ENCODE measurements at regions not wholly inside any gene's neighbourhood (a gene's known extent, or its start where the extent isn't known, plus 50 kb on each side); places are given as distances from the start of the nearest gene placed in this dataset.

DNA sequence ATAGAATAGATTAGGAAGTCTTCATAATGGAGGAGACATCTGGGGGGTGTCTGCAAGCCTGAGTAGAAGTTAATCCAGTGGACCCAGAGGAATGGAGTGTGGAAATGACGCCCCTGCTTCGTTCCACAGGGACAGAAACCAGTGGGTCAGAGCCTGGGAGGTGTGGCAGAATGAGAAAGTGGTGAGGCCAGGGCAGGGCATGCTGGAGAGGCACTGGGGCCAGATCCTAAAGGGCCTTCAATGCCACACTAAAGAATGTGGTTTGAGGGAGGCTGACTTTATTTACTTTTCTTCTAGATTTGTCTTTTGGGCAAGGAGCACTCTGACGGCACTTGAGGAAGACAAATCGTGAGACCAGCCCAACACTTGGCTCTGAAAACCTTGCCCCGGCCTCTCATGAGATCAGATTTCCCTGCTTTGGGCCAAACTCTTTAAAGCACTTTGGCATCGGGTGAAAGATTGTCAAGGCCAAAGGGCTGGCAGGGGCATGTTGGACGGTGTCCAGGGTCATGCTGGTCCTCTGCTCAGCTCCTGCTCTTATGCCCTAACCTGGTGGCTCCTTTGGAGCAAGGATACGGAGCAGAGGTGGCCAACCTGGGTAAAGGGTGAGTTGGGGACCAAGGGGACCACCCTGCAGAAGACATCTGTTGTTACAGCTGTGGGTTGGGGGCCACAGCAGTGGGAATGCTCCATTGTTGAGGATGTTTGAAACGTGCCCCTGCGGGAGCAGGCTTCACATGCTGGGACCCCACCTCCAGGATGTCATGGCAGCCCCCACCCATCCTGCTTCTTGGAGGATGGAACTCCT is 157.0 kb upstream of the ZMIZ1 start:
- no peak for DNase-seq
- H3K36me3 ChIP-seq (ENCODE audit: control insufficient read depth in 4 of 4, insufficient read depth in 4 of 4, low read length in 4 of 4), result no peaks in the 10 kb centered on the region
- H3K4me1 ChIP-seq (ENCODE audit: control insufficient read depth in 5 of 5, insufficient read depth in 5 of 5, low read length in 5 of 5), result peaks cover 0 to 18% (median 0%) of the 10 kb centered on the region in 5 donors
- H3K27ac ChIP-seq (ENCODE audit: low read depth in 1 of 2, low read length in 1 of 2), result no peak overlapping the region
- no peak overlapping the region for H3K4me3 ChIP-seq
- ATAC-seq (ENCODE audit: insufficient read depth, low FRiP score), result no peak
- no peaks in the 10 kb centered on the region for H3K9me3 ChIP-seq (ENCODE audit: control insufficient read depth in 4 of 4, insufficient read depth in 3 of 4, low read length in 3 of 4)
- WGBS, 2 donors, result 64 to 87% methylated on average over 10 of the region's 10 CpGs
- no peak overlapping the region for H3K9ac ChIP-seq (ENCODE audit: insufficient read depth in 1 of 2, low read length in 2 of 2)
- no peak for TF ChIP-seq CTCF (IDR thresholded peaks at IDR 0.05; ENCODE audit: control extremely low read depth, extremely low read depth)
- H3K27me3 ChIP-seq (ENCODE audit: control insufficient read depth in 3 of 3, insufficient read depth in 3 of 3, low read length in 2 of 3), result no peaks in the 10 kb centered on the region

DNA sequence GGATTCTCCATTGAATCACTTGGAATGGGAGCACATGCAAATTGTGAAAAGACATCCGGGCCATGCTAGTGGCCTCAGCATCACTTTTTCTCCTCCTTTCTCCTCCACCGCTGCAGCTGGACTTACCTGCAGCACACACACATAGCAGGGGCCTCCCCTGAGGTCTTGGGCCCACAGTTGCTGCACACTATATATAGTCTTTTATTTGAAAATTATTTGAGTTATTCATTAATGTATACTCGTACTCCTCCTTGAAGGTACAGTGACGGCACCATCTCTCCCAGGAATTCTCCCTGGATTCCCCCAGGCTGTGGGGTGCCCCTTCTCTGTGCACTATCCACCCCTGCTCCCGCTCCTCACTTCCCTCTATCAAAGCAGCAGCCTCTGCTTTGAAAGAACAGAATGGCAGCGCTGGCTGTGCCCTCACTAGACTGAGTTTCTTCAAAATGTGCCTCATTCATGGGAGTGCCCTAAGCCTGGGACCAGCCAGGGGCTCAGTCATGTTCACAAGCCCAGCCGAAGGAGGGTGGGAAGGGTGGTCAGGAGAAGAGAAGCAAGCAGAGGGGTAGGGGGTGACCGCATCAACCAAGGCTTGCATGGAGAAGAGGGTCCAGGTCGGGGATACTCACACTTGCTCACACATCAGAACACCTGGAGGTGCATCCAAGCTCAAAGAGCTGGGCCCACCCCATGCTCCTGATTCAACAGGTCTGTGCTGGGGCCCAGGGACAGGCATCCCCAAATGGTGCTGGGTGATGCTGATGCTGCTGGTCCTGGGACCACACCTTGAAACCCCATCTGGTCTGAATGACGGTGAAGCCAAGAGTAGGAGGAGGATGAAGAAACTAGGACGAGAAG is 156.2 kb upstream of the ZMIZ1 start:
- Histone ChIP-seq H3K27ac (ENCODE audit: low read depth in 1 of 2, low read length in 1 of 2) (no peak overlapping the region), H3K9me3 (ENCODE audit: control insufficient read depth in 4 of 4, insufficient read depth in 3 of 4, low read length in 3 of 4) (no peaks in the 10 kb centered on the region), H3K9ac (ENCODE audit: insufficient read depth in 1 of 2, low read length in 2 of 2) (no peak overlapping the region), H3K27me3 (ENCODE audit: control insufficient read depth in 3 of 3, insufficient read depth in 3 of 3, low read length in 2 of 3) (no peaks in the 10 kb centered on the region), H3K36me3 (ENCODE audit: control insufficient read depth in 4 of 4, insufficient read depth in 4 of 4, low read length in 4 of 4) (no peaks in the 10 kb centered on the region), H3K4me1 (ENCODE audit: control insufficient read depth in 5 of 5, insufficient read depth in 5 of 5, low read length in 5 of 5) (peaks cover 0 to 18% (median 0%) of the 10 kb centered on the region in 5 donors), H3K4me3 (no peak overlapping the region)
- ATAC-seq (ENCODE audit: insufficient read depth, low FRiP score) (no peak), DNase-seq (no peak)
- no peak for TF ChIP-seq CTCF (IDR thresholded peaks at IDR 0.05; ENCODE audit: control extremely low read depth, extremely low read depth)
- WGBS, 2 donors, result 85 to 87% methylated on average over 11 of the region's 11 CpGs

DNA sequence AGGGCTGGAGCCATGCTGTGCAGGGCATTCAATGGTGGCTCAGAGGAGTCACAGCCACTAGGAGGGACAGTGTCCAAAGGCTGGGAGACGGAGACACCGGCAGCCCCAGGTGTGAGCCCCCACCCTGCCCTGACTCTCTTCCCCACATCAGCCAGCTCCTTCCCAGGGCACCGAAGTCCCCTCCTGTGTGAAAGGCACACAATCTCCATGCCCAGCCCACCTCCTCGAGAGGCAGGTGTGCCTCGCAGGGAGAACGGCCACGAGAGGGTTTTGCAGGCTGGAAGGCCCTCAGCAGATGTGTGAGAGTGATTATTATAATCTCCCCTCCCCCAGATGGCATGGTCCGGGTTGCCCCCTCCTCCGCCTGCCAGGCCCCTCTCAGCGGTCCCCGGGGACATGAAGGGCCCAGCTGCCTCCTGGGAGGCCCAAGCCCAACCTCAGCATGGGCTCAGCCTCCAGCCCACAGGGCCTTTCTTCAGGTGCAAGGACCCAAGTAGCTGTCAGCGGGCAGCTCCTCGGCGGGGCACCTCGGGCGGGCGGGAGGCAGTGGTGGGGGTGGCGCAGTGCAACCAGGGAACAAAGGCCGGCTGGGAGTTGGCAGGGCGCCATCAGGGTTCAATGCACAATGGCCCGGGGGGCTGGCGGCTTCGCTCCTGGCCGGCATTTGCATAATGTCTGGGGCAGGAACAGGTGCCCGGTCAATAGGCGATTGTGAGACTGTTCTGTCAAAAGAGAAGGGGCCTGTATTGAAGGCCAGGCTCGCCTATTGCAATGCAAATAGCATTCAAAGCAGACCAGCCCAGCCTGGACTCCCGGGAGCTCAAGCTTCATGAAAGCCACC is 155.3 kb upstream of the ZMIZ1 start:
- peak; percentile 45 to 81 (median 68) for DNase-seq
- 74 to 79% methylated on average over 28 of the region's 28 CpGs for WGBS, 2 donors
- no peaks in the 10 kb centered on the region for H3K9me3 ChIP-seq (ENCODE audit: control insufficient read depth in 4 of 4, insufficient read depth in 3 of 4, low read length in 3 of 4)
- ATAC-seq (ENCODE audit: insufficient read depth, low FRiP score), result no peak
- no peak overlapping the region for H3K4me3 ChIP-seq
- H3K36me3 ChIP-seq (ENCODE audit: control insufficient read depth in 4 of 4, insufficient read depth in 4 of 4, low read length in 4 of 4), result no peaks in the 10 kb centered on the region
- no peak overlapping the region for H3K9ac ChIP-seq (ENCODE audit: insufficient read depth in 1 of 2, low read length in 2 of 2)
- no peak for TF ChIP-seq CTCF (IDR thresholded peaks at IDR 0.05; ENCODE audit: control extremely low read depth, extremely low read depth)
- peaks cover 0 to 18% (median 0%) of the 10 kb centered on the region in 5 donors for H3K4me1 ChIP-seq (ENCODE audit: control insufficient read depth in 5 of 5, insufficient read depth in 5 of 5, low read length in 5 of 5)
- no peak overlapping the region for H3K27ac ChIP-seq (ENCODE audit: low read depth in 1 of 2, low read length in 1 of 2)
- no peaks in the 10 kb centered on the region for H3K27me3 ChIP-seq (ENCODE audit: control insufficient read depth in 3 of 3, insufficient read depth in 3 of 3, low read length in 2 of 3)

Measured in lung (tissue), 11 donors.